Right lobe of liver (tissue), 6 donors: ENCODE measurements at regions not wholly inside any gene's neighbourhood (a gene's known extent, or its start where the extent isn't known, plus 50 kb on each side); places are given as distances from the start of the nearest gene placed in this dataset.

Experiments
- ATAC-seq, 4 donors: fragments of 200-7000 bp; cut with Tn5 transposase; one replicate each; pipeline ENCODE4 v1.9.1; 2020; ENCODE audit warnings: mild to moderate bottlenecking in 4 of 4, moderate library complexity in 4 of 4
- DNase-seq, 3 donors: peaks; one replicate each; pipeline ENCODE4 v3.0.0-alpha.2; 2020
- H3K27ac ChIP-seq, 3 donors: fragments of 200-600 bp; one replicate each; pipeline ENCODE4 v1.8.0; 2022
- H3K27me3 ChIP-seq, 2 donors: fragments of 200-600 bp; one replicate each; pipeline ENCODE4 v1.8.0; 2022
- H3K36me3 ChIP-seq, 4 donors: fragments of 200-600 bp; sonication (generic) in 1 of 4; one replicate each; pipeline versions ENCODE4 v1.5.1 to v1.8.0; 2017 to 2022; ENCODE audit warnings: control low read depth in 1 of 4
- H3K4me1 ChIP-seq, 4 donors: fragments of 200-600 bp; sonication (generic) in 1 of 4; one replicate each; pipeline versions ENCODE4 v1.5.1 to v1.8.0; 2017 to 2022; ENCODE audit warnings: control low read depth in 1 of 4
- H3K4me3 ChIP-seq, 3 donors: fragments of 200-600 bp; one replicate each; pipeline ENCODE4 v1.8.0; 2022
- H3K9me3 ChIP-seq, 4 donors: fragments of 200-600 bp; sonication (generic) in 1 of 4; one replicate each; pipeline versions ENCODE4 v1.5.1 to v1.8.0; 2017 to 2022; ENCODE audit warnings: control low read depth in 1 of 4
- POLR2A ChIP-seq: fragments of 450-650 bp; IDR thresholded peaks from one replicate; pipeline ENCODE4 v1.6.1; 2017; ENCODE audit warnings: antibody characterized with exemption, mild to moderate bottlenecking
- WGBS: methylation state at CpG from one replicate; pipeline ENCODE4 v1.1.6; 2018; ENCODE audit warnings: low coverage, low lambda C conversion rate; ENCODE audit not compliant: insufficient coverage; ENCODE audit errors: missing lambda C conversion rate; 5-methylcytosine and 5-hydroxymethylcytosine counted together
- intact Hi-C, 2 donors: fragments of 100-400 bp; cut with DNase I; formaldehyde crosslinking; loops; one replicate each; pipeline versions ENCODE4 v1.11.2 to v1.14.1; 2022
- TF ChIP-seq, protein P1 (sequence below), 4 donors: fragments of 200-600 bp in 3 of 4; fragments of 450-650 bp in 1 of 4; IDR thresholded peaks; one replicate each; pipeline versions ENCODE4 v1.5.1 to v1.8.0; 2016 to 2022; ENCODE audit warnings: antibody characterized with exemption in 4 of 4, mild to moderate bottlenecking in 2 of 4
- donor health status: DM: no; HTN: yes; CAD: no.
- donor health status: DM: no; HTN: no; CAD: no.
- donor health status: DM: no; HTN: no; CAD: no.
- donor health status: DM: no; HTN: yes; CAD: no.
- donor health status: DM: no; HTN: yes; CAD: no.

DNA sequence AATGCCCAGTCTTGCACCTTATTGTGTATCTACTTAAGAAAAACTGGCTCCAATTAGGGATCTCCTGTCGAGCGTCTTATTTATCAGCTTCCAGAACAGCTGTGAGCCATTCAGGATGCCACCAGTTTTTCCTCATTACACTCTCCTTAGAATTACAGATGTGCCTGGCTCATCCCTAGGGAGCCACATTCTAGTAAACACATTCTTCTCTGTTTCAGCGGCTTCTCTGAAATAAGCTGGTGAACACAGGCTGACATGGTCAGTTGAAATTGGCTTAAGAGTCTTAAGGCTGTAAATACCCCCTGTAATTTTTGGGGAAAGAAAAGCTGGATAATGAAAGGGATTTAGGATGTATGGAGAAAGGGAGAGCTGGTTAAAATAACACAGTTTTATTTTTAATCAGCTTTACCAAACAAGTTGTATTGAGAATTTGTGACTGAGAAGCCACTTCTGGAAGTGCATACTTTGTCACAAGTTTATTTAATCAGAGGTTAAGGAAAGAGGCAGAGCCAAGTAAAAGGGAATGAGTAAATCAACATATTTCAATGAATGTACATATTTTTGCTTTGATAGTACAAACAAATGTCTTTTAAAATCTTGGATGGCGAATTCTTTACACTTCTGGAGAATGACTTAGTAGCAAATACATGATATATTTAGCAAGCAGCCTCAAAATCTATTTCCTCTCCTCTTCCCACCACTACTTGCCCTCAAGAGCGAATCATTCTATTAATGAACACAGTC is 562.0 kb upstream of the GOT2 start:
- TF ChIP-seq POLR2A: no peak
- TF ChIP-seq, protein P1, sequence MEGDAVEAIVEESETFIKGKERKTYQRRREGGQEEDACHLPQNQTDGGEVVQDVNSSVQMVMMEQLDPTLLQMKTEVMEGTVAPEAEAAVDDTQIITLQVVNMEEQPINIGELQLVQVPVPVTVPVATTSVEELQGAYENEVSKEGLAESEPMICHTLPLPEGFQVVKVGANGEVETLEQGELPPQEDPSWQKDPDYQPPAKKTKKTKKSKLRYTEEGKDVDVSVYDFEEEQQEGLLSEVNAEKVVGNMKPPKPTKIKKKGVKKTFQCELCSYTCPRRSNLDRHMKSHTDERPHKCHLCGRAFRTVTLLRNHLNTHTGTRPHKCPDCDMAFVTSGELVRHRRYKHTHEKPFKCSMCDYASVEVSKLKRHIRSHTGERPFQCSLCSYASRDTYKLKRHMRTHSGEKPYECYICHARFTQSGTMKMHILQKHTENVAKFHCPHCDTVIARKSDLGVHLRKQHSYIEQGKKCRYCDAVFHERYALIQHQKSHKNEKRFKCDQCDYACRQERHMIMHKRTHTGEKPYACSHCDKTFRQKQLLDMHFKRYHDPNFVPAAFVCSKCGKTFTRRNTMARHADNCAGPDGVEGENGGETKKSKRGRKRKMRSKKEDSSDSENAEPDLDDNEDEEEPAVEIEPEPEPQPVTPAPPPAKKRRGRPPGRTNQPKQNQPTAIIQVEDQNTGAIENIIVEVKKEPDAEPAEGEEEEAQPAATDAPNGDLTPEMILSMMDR (IDR thresholded peaks at IDR 0.05): no peak

DNA sequence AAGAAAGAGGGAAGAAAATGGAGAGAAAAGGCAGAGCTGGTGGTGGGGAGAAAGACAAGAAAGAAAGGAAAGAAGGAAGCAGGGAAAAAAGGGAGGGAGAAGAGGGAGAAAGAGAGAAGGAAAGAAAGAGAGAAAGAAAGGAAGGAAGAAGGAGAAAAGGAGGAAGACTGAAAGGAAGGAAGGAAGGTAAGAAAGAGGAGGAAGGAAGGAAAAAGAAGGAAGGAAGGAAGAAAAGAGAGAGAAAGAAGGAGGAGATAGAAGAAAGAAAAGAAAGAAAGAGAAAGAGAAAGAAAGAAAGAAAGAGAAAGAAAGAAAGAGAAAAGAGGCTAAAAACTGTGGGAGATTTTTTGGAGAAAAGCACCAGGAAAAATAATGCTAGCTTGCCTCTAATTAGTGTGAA is 561.4 kb upstream of the GOT2 start:
- no peak for DNase-seq
- Histone ChIP-seq H3K27me3 (no peaks in the 10 kb centered on the region), H3K36me3 (no peaks in the 10 kb centered on the region), H3K9me3 (no peaks in the 10 kb centered on the region), H3K4me3 (no peak overlapping the region), H3K4me1 (no peaks in the 10 kb centered on the region), H3K27ac (no peak overlapping the region)
- no peak for ATAC-seq
- intact Hi-C loops: no loop called here
- TF ChIP-seq, protein P1 (IDR thresholded peaks at IDR 0.05): no peak
- TF ChIP-seq POLR2A: no peak

More for the DNA sequence above, 562.0 kb upstream of the GOT2 start:
- Histone ChIP-seq H3K27ac (no peak overlapping the region), H3K4me1 (no peaks in the 10 kb centered on the region), H3K4me3 (no peak overlapping the region), H3K27me3 (no peaks in the 10 kb centered on the region), H3K9me3 (no peaks in the 10 kb centered on the region), H3K36me3 (no peaks in the 10 kb centered on the region)
- 20% methylated on average over 5 of the region's 5 CpGs for WGBS
- DNase-seq (no peak), ATAC-seq (no peak)
- intact Hi-C loops: no loop called here

DNA sequence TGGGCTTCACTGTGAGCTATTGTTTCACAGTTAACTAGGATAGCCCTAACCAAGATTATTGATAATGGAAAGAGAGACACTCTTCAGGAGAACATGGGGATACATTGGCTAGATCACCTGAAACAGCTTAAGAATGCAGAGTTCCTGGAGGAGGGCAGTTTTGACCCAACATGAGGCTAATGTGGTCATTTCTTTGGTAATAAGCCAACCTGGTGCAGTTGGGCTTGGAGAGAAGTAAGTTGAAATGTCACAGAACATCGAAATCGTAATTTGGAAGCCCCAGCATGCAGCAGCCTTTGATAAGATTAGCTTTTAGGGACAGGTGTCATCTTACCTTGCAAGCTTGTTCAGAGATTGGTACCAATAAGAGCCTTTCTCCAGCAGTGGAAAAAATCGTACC is 556.6 kb upstream of the GOT2 start:
- Histone ChIP-seq H3K27ac (no peak overlapping the region), H3K9me3 (no peaks in the 10 kb centered on the region), H3K27me3 (no peaks in the 10 kb centered on the region), H3K4me1 (no peaks in the 10 kb centered on the region), H3K36me3 (no peaks in the 10 kb centered on the region), H3K4me3 (no peak overlapping the region)
- no peak for DNase-seq
- TF ChIP-seq, protein P1 (IDR thresholded peaks at IDR 0.05): no peak
- TF ChIP-seq POLR2A: no peak
- WGBS: 20% methylated on average over 1 of the region's 3 CpGs
- no peak for ATAC-seq
- intact Hi-C loops: no loop called here

DNA sequence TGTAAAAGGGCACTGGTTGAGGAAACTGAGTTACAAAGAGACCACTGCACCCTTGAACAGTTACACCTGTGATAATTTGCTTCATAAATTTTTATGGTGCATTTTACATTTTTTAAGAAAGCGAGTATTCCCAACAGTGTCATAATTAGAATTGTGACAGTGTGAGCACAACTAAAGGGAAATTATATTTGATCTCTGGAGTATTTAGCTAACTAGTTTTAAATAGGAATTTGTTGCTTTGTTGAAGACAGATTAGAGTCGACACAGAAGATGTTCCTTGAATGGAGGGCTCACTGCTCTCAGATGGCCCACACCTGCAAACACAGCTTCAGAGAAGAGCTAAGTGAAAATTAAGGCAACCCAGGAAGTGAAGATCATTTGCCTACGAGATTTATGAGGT is 555.0 kb upstream of the GOT2 start:
- H3K4me1 ChIP-seq: no peaks in the 10 kb centered on the region
- no peak for DNase-seq
- WGBS: 55% methylated on average over 3 of the region's 3 CpGs
- intact Hi-C loops: no loop called here
- no peaks in the 10 kb centered on the region for H3K9me3 ChIP-seq
- no peaks in the 10 kb centered on the region for H3K36me3 ChIP-seq
- ATAC-seq: no peak
- H3K27me3 ChIP-seq: no peaks in the 10 kb centered on the region
- no peak overlapping the region for H3K4me3 ChIP-seq
- TF ChIP-seq, protein P1 (IDR thresholded peaks at IDR 0.05): no peak
- no peak for TF ChIP-seq POLR2A
- no peak overlapping the region for H3K27ac ChIP-seq

DNA sequence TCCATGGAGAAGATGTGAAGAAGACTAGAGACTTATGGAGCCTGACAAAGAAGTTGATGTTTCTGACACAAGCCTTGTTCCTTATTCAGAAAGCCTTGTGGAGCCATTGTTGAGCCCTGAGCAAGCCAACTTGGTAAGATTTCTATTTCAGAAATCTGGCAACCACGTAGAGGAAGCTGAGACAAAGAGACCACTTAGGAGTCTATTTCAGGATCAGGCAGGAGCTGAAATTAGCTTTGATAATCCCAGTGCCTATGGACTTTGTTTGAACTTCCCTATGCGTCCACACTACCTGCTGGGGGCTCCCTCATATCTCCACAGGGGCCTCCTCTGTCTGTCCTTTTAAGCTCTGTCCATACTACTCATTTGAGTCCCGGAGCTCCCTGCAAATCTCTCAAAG is 540.0 kb upstream of the GOT2 start:
- DNase-seq: no peak
- Histone ChIP-seq H3K4me3 (no peak overlapping the region), H3K9me3 (no peaks in the 10 kb centered on the region), H3K36me3 (no peaks in the 10 kb centered on the region), H3K4me1 (no peaks in the 10 kb centered on the region), H3K27me3 (no peaks in the 10 kb centered on the region), H3K27ac (no peak overlapping the region)
- TF ChIP-seq POLR2A: no peak
- TF ChIP-seq, protein P1 (IDR thresholded peaks at IDR 0.05): no peak
- intact Hi-C loops: no loop called here
- ATAC-seq: no peak
- 12% methylated on average over 3 of the region's 3 CpGs for WGBS
